ENCODE measurements at regions not wholly inside any gene's neighbourhood (a gene's known extent, or its start where the extent isn't known, plus 50 kb on each side); places are given as distances from the start of the nearest gene placed in this dataset.
"Not testable (repeated sequence)": the region's sequence is repeated elsewhere in the genome, so short reads cannot be mapped to it uniquely, and the experiment has no call there.

DNA sequence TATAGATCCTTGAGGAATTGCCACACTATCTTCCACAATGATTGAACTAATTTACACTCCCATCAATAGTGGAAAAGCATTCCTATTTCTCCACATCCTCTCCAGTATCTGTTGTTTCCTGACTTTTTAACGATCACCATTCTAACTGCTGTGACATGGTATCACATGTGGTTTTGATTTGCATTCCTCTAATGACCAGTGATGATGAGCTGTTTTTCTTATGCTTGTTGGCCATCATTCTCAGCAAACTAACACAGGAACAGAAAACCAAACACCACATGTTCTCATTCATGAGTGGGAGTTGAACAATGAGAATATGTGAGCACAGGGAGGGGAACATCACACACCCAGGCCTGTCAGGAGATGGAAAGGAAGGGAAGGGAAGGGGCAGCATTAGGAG, 411.8 kb downstream of the BTG1 start:
- H3K4me3 ChIP-seq (replicated peaks; ENCODE audit: insufficient read depth, low read length); DNase-seq (ENCODE audit: low read depth in 1 of 2, low spot score in 1 of 2); H3K27ac ChIP-seq (replicated peaks); H3K27me3 ChIP-seq (ENCODE audit: insufficient read depth, poor library complexity, severe bottlenecking): not testable (repeated sequence)

- no peak for DNase-seq (ENCODE audit: low read depth in 1 of 2, low spot score in 1 of 2)
- Histone ChIP-seq H3K27ac (replicated peaks) (no peak overlapping the region), H3K27me3 (ENCODE audit: insufficient read depth, poor library complexity, severe bottlenecking) (no peaks in the 10 kb centered on the region), H3K4me3 (replicated peaks; ENCODE audit: insufficient read depth, low read length) (no peak overlapping the region)
- TF ChIP-seq, protein P1, sequence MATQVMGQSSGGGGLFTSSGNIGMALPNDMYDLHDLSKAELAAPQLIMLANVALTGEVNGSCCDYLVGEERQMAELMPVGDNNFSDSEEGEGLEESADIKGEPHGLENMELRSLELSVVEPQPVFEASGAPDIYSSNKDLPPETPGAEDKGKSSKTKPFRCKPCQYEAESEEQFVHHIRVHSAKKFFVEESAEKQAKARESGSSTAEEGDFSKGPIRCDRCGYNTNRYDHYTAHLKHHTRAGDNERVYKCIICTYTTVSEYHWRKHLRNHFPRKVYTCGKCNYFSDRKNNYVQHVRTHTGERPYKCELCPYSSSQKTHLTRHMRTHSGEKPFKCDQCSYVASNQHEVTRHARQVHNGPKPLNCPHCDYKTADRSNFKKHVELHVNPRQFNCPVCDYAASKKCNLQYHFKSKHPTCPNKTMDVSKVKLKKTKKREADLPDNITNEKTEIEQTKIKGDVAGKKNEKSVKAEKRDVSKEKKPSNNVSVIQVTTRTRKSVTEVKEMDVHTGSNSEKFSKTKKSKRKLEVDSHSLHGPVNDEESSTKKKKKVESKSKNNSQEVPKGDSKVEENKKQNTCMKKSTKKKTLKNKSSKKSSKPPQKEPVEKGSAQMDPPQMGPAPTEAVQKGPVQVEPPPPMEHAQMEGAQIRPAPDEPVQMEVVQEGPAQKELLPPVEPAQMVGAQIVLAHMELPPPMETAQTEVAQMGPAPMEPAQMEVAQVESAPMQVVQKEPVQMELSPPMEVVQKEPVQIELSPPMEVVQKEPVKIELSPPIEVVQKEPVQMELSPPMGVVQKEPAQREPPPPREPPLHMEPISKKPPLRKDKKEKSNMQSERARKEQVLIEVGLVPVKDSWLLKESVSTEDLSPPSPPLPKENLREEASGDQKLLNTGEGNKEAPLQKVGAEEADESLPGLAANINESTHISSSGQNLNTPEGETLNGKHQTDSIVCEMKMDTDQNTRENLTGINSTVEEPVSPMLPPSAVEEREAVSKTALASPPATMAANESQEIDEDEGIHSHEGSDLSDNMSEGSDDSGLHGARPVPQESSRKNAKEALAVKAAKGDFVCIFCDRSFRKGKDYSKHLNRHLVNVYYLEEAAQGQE (IDR thresholded peaks at IDR 0.05; ENCODE audit: insufficient replicate concordance, low read depth) = no peak
- no peak for TF ChIP-seq SPI1 (IDR thresholded peaks at IDR 0.05; ENCODE audit: borderline replicate concordance, low read depth)
- no peak for TF ChIP-seq GABPA (IDR thresholded peaks at IDR 0.05; ENCODE audit: low read depth)
- TF ChIP-seq, protein P2, sequence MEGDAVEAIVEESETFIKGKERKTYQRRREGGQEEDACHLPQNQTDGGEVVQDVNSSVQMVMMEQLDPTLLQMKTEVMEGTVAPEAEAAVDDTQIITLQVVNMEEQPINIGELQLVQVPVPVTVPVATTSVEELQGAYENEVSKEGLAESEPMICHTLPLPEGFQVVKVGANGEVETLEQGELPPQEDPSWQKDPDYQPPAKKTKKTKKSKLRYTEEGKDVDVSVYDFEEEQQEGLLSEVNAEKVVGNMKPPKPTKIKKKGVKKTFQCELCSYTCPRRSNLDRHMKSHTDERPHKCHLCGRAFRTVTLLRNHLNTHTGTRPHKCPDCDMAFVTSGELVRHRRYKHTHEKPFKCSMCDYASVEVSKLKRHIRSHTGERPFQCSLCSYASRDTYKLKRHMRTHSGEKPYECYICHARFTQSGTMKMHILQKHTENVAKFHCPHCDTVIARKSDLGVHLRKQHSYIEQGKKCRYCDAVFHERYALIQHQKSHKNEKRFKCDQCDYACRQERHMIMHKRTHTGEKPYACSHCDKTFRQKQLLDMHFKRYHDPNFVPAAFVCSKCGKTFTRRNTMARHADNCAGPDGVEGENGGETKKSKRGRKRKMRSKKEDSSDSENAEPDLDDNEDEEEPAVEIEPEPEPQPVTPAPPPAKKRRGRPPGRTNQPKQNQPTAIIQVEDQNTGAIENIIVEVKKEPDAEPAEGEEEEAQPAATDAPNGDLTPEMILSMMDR (IDR thresholded peaks at IDR 0.05; ENCODE audit: insufficient read depth, low read length) = no peak
- no peak for TF ChIP-seq POLR2AphosphoS5 (IDR thresholded peaks at IDR 0.05; ENCODE audit: low read depth)
Measured at GRCh38 chr12:91732086-91732485, 413.6 kb downstream of the BTG1 start.

DNA sequence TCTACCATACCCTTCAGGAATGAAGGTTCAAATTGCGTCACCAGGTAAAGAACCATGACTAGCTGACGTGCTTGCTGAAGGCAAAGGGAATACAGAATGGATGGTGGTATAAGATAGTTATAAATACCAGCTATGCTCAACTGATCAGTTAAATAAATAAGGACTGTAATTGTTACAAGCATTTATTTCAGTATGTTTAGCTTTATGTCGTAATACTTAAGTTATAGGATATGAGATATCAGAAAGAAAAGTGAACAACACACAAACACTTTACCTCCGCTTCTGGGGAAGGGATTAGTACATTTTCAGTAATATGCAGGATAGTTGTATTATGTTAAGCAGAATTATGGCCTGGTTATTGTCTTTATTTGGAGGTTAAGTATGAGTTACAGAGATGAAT, 416.1 kb downstream of the BTG1 start:
- no peak overlapping the region for H3K27ac ChIP-seq (replicated peaks)
- DNase-seq (ENCODE audit: low read depth in 1 of 2, low spot score in 1 of 2) = no peak
- H3K4me3 ChIP-seq (replicated peaks; ENCODE audit: insufficient read depth, low read length) = no peak overlapping the region
- TF ChIP-seq POLR2AphosphoS5 (IDR thresholded peaks at IDR 0.05; ENCODE audit: low read depth) = no peak
- TF ChIP-seq GABPA (IDR thresholded peaks at IDR 0.05; ENCODE audit: low read depth) = no peak
- TF ChIP-seq, protein P1 (IDR thresholded peaks at IDR 0.05; ENCODE audit: insufficient replicate concordance, low read depth) = no peak
- TF ChIP-seq, protein P2 (IDR thresholded peaks at IDR 0.05; ENCODE audit: insufficient read depth, low read length) = no peak
- TF ChIP-seq SPI1 (IDR thresholded peaks at IDR 0.05; ENCODE audit: borderline replicate concordance, low read depth) = no peak
- no peaks in the 10 kb centered on the region for H3K27me3 ChIP-seq (ENCODE audit: insufficient read depth, poor library complexity, severe bottlenecking)

DNA sequence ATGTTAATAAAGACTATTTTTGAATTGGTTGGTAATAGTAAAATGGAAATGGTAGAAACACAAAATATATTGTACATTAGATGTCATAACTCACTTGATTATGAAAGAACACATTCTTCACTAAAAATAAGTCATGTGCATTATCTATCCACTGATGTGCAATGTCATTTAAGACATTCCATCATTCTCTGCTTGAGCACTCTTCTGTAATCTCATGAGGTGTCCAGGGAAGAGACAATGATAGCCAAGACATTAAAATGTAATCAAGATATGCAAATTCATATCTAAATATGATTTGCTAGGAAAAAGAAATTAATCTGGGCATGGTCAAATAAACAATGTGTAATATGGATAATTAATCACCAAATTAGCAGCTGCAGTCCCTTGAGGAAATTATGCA, 422.5 kb downstream of the BTG1 start:
- H3K4me3 ChIP-seq (replicated peaks; ENCODE audit: insufficient read depth, low read length) = no peak overlapping the region
- H3K27ac ChIP-seq (replicated peaks) = no peak overlapping the region
- H3K27me3 ChIP-seq (ENCODE audit: insufficient read depth, poor library complexity, severe bottlenecking) = no peaks in the 10 kb centered on the region
- TF ChIP-seq SPI1 (IDR thresholded peaks at IDR 0.05; ENCODE audit: borderline replicate concordance, low read depth) (no peak), POLR2AphosphoS5 (IDR thresholded peaks at IDR 0.05; ENCODE audit: low read depth) (no peak), GABPA (IDR thresholded peaks at IDR 0.05; ENCODE audit: low read depth) (no peak)
- TF ChIP-seq, protein P1 (IDR thresholded peaks at IDR 0.05; ENCODE audit: insufficient replicate concordance, low read depth) = no peak
- TF ChIP-seq, protein P2 (IDR thresholded peaks at IDR 0.05; ENCODE audit: insufficient read depth, low read length) = no peak
- no peak for DNase-seq (ENCODE audit: low read depth in 1 of 2, low spot score in 1 of 2)
